VCaP (cell line): ENCODE measurements at regions not wholly inside any gene's neighbourhood (a gene's known extent, or its start where the extent isn't known, plus 50 kb on each side); places are given as distances from the start of the nearest gene placed in this dataset.
A peak's percentile ranks its signal among the peaks of the same experiment; 100 is the strongest.

Experiments
- H3K27ac ChIP-seq: fragments of 450-650 bp; 2 replicates; pipeline ENCODE4 v1.5.1; 2017
- CTCF ChIP-seq: fragments of 450-650 bp; conservative IDR thresholded peaks from 2 replicates; pipeline ENCODE4 v1.5.1; 2017; ENCODE audit warnings: mild to moderate bottlenecking, moderate library complexity

- TF ChIP-seq CTCF = no peak
- H3K27ac ChIP-seq = peak overlapping the region; percentile 70
Observed at GRCh38 chr12:14257303-14257733, 108.2 kb upstream of the ATF7IP start.

- H3K27ac ChIP-seq = peak overlapping the region; percentile 70
- TF ChIP-seq CTCF = no peak
Observed at GRCh38 chr12:14257734-14258574, 107.5 kb upstream of the ATF7IP start.

- peak overlapping the region; percentile 70 for H3K27ac ChIP-seq
- no peak for TF ChIP-seq CTCF
Observed at GRCh38 chr12:14258575-14258940, 106.9 kb upstream of the ATF7IP start.

GRCh38 chr12:14259481-14260010 is 105.9 kb upstream of the ATF7IP start:
- no peak for TF ChIP-seq CTCF
- H3K27ac ChIP-seq = peak overlapping the region; percentile 11; the same call in 1 of the 2 replicates

GRCh38 chr12:14260011-14260993 is 105.2 kb upstream of the ATF7IP start:
- H3K27ac ChIP-seq = peak overlapping the region; percentile 11; the same call in 1 of the 2 replicates
- TF ChIP-seq CTCF = no peak

GRCh38 chr12:14261096-14261495 is 104.4 kb upstream of the ATF7IP start:
- TF ChIP-seq CTCF = no peak
- H3K27ac ChIP-seq = no peak overlapping the region

- H3K27ac ChIP-seq = no peak overlapping the region
Observed at GRCh38 chr12:14261861-14262260, 103.6 kb upstream of the ATF7IP start.

More at GRCh38 chr12:14261861-14262260, 103.6 kb upstream of the ATF7IP start:
- no peak for TF ChIP-seq CTCF
